ENCODE measurements at regions not wholly inside any gene's neighbourhood (a gene's known extent, or its start where the extent isn't known, plus 50 kb on each side); places are given as distances from the start of the nearest gene placed in this dataset.
"Not testable (repeated sequence)": the region's sequence is repeated elsewhere in the genome, so short reads cannot be mapped to it uniquely, and the experiment has no call there.

DNA sequence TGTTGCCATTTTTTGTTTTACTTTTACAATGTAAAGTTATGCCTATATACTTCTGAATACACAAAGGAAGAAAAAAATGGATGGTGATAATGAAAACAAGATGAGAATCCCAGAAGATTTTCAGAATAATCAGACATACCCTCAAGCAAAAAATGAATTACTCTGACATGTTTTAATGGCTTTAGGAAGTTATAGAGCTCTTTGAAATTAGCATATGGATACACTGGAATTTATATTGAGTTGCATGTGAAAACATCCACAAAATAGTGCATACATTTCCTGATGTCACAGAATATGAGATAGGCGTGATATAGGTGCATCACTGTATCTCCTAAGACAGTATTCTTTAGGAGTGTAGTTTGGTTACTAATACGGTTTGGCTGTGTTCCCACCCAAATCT, 351.3 kb downstream of the SLC7A11 start:
- TF ChIP-seq, protein P1, sequence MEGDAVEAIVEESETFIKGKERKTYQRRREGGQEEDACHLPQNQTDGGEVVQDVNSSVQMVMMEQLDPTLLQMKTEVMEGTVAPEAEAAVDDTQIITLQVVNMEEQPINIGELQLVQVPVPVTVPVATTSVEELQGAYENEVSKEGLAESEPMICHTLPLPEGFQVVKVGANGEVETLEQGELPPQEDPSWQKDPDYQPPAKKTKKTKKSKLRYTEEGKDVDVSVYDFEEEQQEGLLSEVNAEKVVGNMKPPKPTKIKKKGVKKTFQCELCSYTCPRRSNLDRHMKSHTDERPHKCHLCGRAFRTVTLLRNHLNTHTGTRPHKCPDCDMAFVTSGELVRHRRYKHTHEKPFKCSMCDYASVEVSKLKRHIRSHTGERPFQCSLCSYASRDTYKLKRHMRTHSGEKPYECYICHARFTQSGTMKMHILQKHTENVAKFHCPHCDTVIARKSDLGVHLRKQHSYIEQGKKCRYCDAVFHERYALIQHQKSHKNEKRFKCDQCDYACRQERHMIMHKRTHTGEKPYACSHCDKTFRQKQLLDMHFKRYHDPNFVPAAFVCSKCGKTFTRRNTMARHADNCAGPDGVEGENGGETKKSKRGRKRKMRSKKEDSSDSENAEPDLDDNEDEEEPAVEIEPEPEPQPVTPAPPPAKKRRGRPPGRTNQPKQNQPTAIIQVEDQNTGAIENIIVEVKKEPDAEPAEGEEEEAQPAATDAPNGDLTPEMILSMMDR (IDR thresholded peaks at IDR 0.05): no peak

DNA sequence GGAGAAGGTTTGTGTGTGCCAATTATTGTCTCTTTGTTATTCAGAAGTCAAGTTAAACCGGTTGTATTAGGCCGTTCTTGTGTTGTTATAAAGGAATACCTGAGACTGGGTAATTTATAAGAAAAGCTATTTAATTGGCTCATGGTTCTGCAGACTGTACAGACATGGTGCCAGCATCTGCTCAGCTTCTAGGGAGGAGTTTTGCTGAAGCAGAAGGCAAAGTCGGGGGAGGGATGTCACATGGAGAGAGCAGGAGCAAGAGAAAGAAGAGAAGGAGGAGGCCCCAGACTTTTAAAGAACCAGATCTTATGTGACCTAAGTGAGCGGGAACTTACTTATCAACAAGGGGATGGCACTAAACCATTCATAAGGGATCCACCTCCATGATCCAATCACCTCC, 349.3 kb upstream of the PCDH18 start:
- no peaks in the 10 kb centered on the region for H3K9me3 ChIP-seq
- TF ChIP-seq, protein P1 (IDR thresholded peaks at IDR 0.05): no peak
- H3K36me3 ChIP-seq: no peaks in the 10 kb centered on the region
- H3K27ac ChIP-seq: no peak overlapping the region
- H3K4me1 ChIP-seq (ENCODE audit: control insufficient read depth in 1 of 2, insufficient read depth in 1 of 2, low read depth in 1 of 2, low read length in 1 of 2): no peaks in the 10 kb centered on the region
- H3K27me3 ChIP-seq: no peaks in the 10 kb centered on the region
- H3K4me3 ChIP-seq (ENCODE audit: low read depth in 1 of 2, low read length in 1 of 2): no peak overlapping the region

More for the DNA sequence above, 351.3 kb downstream of the SLC7A11 start:
- H3K27ac ChIP-seq: no peak overlapping the region
- H3K4me1 ChIP-seq (ENCODE audit: control insufficient read depth in 1 of 2, insufficient read depth in 1 of 2, low read depth in 1 of 2, low read length in 1 of 2): no peaks in the 10 kb centered on the region
- H3K4me3 ChIP-seq (ENCODE audit: low read depth in 1 of 2, low read length in 1 of 2): no peak overlapping the region
- no peaks in the 10 kb centered on the region for H3K9me3 ChIP-seq
- no peaks in the 10 kb centered on the region for H3K36me3 ChIP-seq
- H3K27me3 ChIP-seq: no peaks in the 10 kb centered on the region

DNA sequence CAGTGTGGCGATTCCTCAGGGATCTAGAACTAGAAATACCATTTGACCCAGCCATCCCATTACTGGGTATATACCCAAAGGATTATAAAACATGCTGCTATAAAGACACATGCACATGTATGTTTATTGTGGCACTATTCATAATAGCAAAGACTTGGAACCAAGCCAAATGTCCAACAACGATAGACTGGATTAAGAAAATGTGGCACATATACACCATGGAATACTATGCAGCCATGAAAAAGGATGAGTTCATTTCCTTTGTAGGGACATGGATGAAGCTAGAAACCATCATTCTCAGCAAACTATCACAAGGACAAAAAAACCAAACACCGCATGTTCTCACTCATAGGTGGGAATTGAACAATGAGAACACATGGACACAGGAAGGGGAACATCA, 335.8 kb upstream of the PCDH18 start:
- H3K4me1 ChIP-seq (ENCODE audit: control insufficient read depth in 1 of 2, insufficient read depth in 1 of 2, low read depth in 1 of 2, low read length in 1 of 2); H3K27me3 ChIP-seq; H3K9me3 ChIP-seq; H3K4me3 ChIP-seq (ENCODE audit: low read depth in 1 of 2, low read length in 1 of 2); H3K36me3 ChIP-seq; H3K27ac ChIP-seq: not testable (repeated sequence)

DNA sequence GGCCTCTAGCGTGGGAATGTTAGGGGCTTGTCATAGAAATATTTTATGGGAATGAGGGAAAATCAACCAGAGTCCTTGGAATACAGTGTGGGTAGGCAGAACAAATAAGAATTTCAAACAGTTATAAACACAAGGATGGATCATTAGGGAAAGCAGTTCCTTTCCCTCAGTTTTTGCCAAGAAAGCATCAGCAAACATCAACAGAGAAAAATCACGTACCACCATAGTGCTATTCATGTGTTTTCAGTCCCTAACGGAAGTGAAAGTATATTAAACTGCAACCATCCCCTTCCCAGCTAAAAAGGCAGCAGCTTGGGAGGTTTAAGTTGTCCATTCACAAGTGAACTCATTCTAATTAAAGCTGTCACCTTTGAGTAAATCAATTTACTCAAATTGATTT, 334.4 kb upstream of the PCDH18 start:
- no peak overlapping the region for H3K27ac ChIP-seq
- no peak overlapping the region for H3K4me3 ChIP-seq (ENCODE audit: low read depth in 1 of 2, low read length in 1 of 2)
- H3K27me3 ChIP-seq: no peaks in the 10 kb centered on the region
- H3K9me3 ChIP-seq: no peaks in the 10 kb centered on the region
- no peaks in the 10 kb centered on the region for H3K36me3 ChIP-seq
- no peaks in the 10 kb centered on the region for H3K4me1 ChIP-seq (ENCODE audit: control insufficient read depth in 1 of 2, insufficient read depth in 1 of 2, low read depth in 1 of 2, low read length in 1 of 2)
- TF ChIP-seq, protein P1 (IDR thresholded peaks at IDR 0.05): no peak

DNA sequence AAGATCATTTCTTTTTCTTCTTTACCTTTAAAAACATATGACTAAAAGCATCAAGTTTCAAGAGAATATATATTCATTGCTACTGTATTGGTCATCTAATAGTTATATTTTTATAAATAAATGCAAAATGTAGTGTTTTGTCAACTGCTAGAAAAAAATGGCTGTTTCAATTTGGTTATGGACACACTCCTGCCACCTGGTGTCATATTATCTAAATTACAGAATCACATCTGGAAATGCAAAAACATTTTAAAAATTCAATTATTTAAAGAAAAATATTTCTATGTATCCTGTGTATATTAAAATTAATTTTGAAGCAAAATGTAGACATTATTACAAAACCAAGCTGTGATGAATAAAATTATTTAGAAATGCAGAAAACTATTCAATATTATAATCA, 329.4 kb upstream of the PCDH18 start:
- TF ChIP-seq, protein P1 (IDR thresholded peaks at IDR 0.05): no peak
- no peak overlapping the region for H3K4me3 ChIP-seq (ENCODE audit: low read depth in 1 of 2, low read length in 1 of 2)

DNA sequence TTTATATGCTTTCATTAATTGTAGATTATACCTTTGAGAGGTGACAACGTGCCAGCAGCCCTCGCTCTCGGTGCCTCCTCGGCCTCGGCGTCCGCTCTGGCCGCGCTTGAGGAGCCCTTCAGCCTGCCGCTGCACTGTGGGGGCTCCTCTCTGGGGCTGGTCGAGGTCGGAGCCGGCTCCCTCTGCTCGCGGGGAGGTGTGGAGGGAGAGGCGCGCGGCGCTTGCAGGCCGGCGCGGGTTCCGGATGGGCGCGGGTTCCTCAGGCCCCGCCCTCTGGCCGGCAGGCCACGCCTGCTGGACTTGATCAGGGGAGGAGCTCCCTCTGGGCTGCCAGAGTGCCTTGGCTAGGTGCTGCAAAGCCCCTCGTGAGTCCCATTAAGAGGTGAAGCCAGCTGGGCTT, 321.1 kb upstream of the PCDH18 start:
- H3K27ac ChIP-seq: no peak overlapping the region
- H3K9me3 ChIP-seq: no peaks in the 10 kb centered on the region
- H3K4me3 ChIP-seq (ENCODE audit: low read depth in 1 of 2, low read length in 1 of 2): no peak overlapping the region
- TF ChIP-seq, protein P1 (IDR thresholded peaks at IDR 0.05): no peak
- no peaks in the 10 kb centered on the region for H3K4me1 ChIP-seq (ENCODE audit: control insufficient read depth in 1 of 2, insufficient read depth in 1 of 2, low read depth in 1 of 2, low read length in 1 of 2)
- no peaks in the 10 kb centered on the region for H3K27me3 ChIP-seq
- no peaks in the 10 kb centered on the region for H3K36me3 ChIP-seq

More for the DNA sequence above, 329.4 kb upstream of the PCDH18 start:
- Histone ChIP-seq H3K9me3 (no peaks in the 10 kb centered on the region), H3K36me3 (no peaks in the 10 kb centered on the region), H3K27ac (no peak overlapping the region), H3K27me3 (no peaks in the 10 kb centered on the region), H3K4me1 (ENCODE audit: control insufficient read depth in 1 of 2, insufficient read depth in 1 of 2, low read depth in 1 of 2, low read length in 1 of 2) (no peaks in the 10 kb centered on the region)

Data from neutrophil (primary cell).